GM19043 (cell line): ENCODE measurements at regions not wholly inside any gene's neighbourhood (a gene's known extent, or its start where the extent isn't known, plus 50 kb on each side); places are given as distances from the start of the nearest gene placed in this dataset.

Source experiments
- ATAC-seq: cut with Tn5 transposase; IDR thresholded peaks from one replicate; pipeline ENCODE4 v1.9.1; 2021; ENCODE audit warnings: low read depth; ENCODE audit not compliant: unreplicated experiment

DNA sequence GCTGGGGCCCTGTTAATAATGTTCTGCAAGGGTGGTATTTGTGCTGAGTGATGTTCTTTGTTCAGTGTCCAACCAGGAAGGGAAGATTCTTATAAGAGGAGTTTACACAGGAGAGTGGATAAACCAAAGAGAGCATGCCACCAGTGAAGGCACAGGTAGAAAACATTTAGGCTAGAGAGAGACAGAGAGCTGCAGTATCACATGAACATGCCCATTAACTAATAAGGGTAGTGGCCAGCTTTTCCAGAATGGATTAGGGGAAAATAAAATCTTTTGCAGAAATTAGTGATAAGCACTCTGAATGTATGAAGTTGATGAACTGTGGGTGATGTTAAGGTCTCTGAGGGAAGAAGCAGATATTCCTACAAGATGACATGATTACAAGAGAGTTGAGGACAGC, 54.1 kb upstream of the PRLR start:
- ATAC-seq = no peak

DNA sequence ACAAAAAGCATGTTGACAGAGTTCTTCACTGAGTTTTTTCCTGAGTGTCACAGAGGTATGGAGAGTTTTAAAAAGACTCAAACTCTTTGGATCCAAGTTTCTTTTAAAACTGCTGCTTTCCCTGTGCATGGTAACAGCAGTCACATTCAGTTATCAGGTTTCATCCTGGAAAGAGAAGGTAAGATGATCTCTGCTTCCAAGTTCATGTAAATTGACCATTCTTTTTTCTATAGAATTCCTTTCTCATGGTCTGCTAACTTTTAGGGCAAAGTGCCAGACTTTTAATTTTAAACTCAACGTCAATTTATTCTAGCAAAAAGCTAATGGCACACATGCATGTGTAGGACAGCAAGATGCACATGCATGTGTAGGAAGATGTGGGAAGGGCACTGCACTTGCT, 52.5 kb upstream of the PRLR start:
- ATAC-seq = no peak

DNA sequence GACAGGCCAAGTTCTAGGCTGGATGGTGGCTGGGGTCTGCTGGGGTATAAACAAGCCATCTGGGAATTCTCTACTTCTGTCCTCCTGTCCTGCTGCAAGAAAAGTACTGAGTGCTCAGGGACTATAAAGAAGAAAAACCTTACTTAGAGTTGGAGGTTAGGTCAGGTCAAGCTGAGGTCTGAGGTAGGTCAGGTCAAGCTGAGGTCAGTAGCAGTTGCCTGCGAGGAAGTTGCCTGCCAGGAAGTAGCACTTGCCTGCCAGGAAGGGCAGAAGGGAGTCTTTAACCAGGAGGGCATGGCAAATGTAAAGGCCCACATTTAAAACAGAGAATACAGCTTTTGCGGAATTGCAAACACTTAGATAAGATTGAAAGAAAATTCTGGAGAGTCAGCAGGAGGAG, 51.3 kb upstream of the PRLR start:
- ATAC-seq = no peak
